SK-N-SH treated with all-trans-retinoic acid at 6 μM for 48 hours (cell line): ENCODE measurements at regions not wholly inside any gene's neighbourhood (a gene's known extent, or its start where the extent isn't known, plus 50 kb on each side); places are given as distances from the start of the nearest gene placed in this dataset.

Experiments
- ATAC-seq: fragments of 200-7000 bp; cut with Tn5 transposase; 3 replicates; pipeline ENCODE4 v1.9.1; 2020; ENCODE audit warnings: mild to moderate bottlenecking, moderate library complexity
- ARNTL ChIP-seq: fragments of 450-650 bp; formaldehyde crosslinking; IDR thresholded peaks from 2 replicates; pipeline ENCODE4 v1.5.0; 2020; ENCODE audit warnings: low read depth, mild to moderate bottlenecking, moderate library complexity, borderline replicate concordance
- CREB5 ChIP-seq: fragments of 250-450 bp; sonication (Bioruptor Pico); IDR thresholded peaks from 2 replicates; pipeline ENCODE4 v1.5.1; 2020; ENCODE audit warnings: low read depth, mild to moderate bottlenecking, moderate library complexity
- CSDC2 ChIP-seq: fragments of 250-450 bp; sonication (Bioruptor Pico); IDR thresholded peaks from 2 replicates; pipeline ENCODE4 v1.5.0; 2020; ENCODE audit warnings: mild to moderate bottlenecking, moderate library complexity
- CSRNP3 ChIP-seq: fragments of 250-450 bp; sonication (Bioruptor Pico); IDR thresholded peaks from 2 replicates; pipeline ENCODE4 v1.5.1; 2021; ENCODE audit warnings: mild to moderate bottlenecking, moderate library complexity
- ESRRG ChIP-seq: fragments of 250-450 bp; sonication (Bioruptor Pico); IDR thresholded peaks from 2 replicates; pipeline ENCODE4 v1.6.1; 2021; ENCODE audit warnings: mild to moderate bottlenecking
- GLIS3 ChIP-seq: fragments of 250-450 bp; sonication (Bioruptor Pico); IDR thresholded peaks from 2 replicates; pipeline ENCODE4 v1.5.0; 2020; ENCODE audit warnings: mild to moderate bottlenecking, moderate library complexity
- ISL1 ChIP-seq: fragments of 250-450 bp; sonication (Bioruptor Pico); IDR thresholded peaks from 2 replicates; pipeline ENCODE4 v2.1.2; 2022; ENCODE audit warnings: mild to moderate bottlenecking, moderate library complexity
- PATZ1 ChIP-seq: fragments of 250-450 bp; sonication (Bioruptor Pico); IDR thresholded peaks from 2 replicates; pipeline ENCODE4 v1.8.0; 2020; ENCODE audit warnings: mild to moderate bottlenecking, moderate library complexity, borderline replicate concordance
- POU6F1 ChIP-seq: fragments of 250-450 bp; sonication (Bioruptor Pico); IDR thresholded peaks from 2 replicates; pipeline ENCODE4 v1.8.0; 2021; ENCODE audit warnings: low read depth, mild to moderate bottlenecking, moderate library complexity, borderline replicate concordance
- RARB ChIP-seq: fragments of 250-450 bp; sonication (Bioruptor Pico); IDR thresholded peaks from 2 replicates; pipeline ENCODE4 v1.8.0; 2021; ENCODE audit warnings: mild to moderate bottlenecking, moderate library complexity
- SNAI2 ChIP-seq: fragments of 250-450 bp; sonication (Bioruptor Pico); IDR thresholded peaks from 2 replicates; pipeline ENCODE4 v1.5.0; 2020; ENCODE audit warnings: mild to moderate bottlenecking, moderate library complexity
- TCF4 ChIP-seq: fragments of 250-450 bp; sonication (Bioruptor Pico); IDR thresholded peaks from 2 replicates; pipeline ENCODE4 v1.8.0; 2021; ENCODE audit warnings: mild to moderate bottlenecking, moderate library complexity, borderline replicate concordance
- TOX ChIP-seq: fragments of 250-450 bp; sonication (Bioruptor Pico); IDR thresholded peaks from 2 replicates; pipeline ENCODE4 v1.8.0; 2021; ENCODE audit warnings: mild to moderate bottlenecking, moderate library complexity, borderline replicate concordance
- TSHZ2 ChIP-seq: fragments of 250-450 bp; sonication (Bioruptor Pico); IDR thresholded peaks from 2 replicates; pipeline ENCODE4 v1.5.0; 2020; ENCODE audit warnings: mild to moderate bottlenecking, moderate library complexity
- ZC3H10 ChIP-seq: fragments of 250-450 bp; sonication (Bioruptor Pico); IDR thresholded peaks from 2 replicates; pipeline ENCODE4 v1.5.1; 2021; ENCODE audit warnings: mild to moderate bottlenecking, moderate library complexity
- ZFP3 ChIP-seq: fragments of 250-450 bp; sonication (Bioruptor Pico); IDR thresholded peaks from 2 replicates; pipeline ENCODE4 v1.5.0; 2020; ENCODE audit warnings: mild to moderate bottlenecking, moderate library complexity
- ZFP30 ChIP-seq: fragments of 450-650 bp; formaldehyde crosslinking; IDR thresholded peaks from 2 replicates; pipeline ENCODE4 v1.5.0; 2022; ENCODE audit warnings: mild to moderate bottlenecking, moderate library complexity
- ZNF565 ChIP-seq: fragments of 450-650 bp; formaldehyde crosslinking; conservative IDR thresholded peaks from 2 replicates; pipeline ENCODE4 v1.5.0; 2020; ENCODE audit warnings: low read depth, mild to moderate bottlenecking, moderate library complexity
- ZNF70 ChIP-seq: fragments of 450-650 bp; formaldehyde crosslinking; IDR thresholded peaks from 2 replicates; pipeline ENCODE4 v1.5.0; 2020; ENCODE audit warnings: mild to moderate bottlenecking, moderate library complexity
- ZNF8 ChIP-seq: fragments of 450-650 bp; formaldehyde crosslinking; IDR thresholded peaks from 2 replicates; pipeline ENCODE4 v1.5.0; 2020; ENCODE audit warnings: mild to moderate bottlenecking, moderate library complexity

- TF ChIP-seq SNAI2 (CRISPR knock-in tag): no peak
- TF ChIP-seq ZNF70: no peak
- TF ChIP-seq POU6F1 (CRISPR knock-in tag): no peak
- no peak for TF ChIP-seq GLIS3
- no peak for TF ChIP-seq TCF4 (CRISPR knock-in tag)
- no peak for TF ChIP-seq ZFP3 (CRISPR knock-in tag)
- ATAC-seq: no peak
Observed at GRCh38 chr4:115357776-115358175, 244.4 kb upstream of the NDST4 start.

- no peak for TF ChIP-seq ZC3H10 (CRISPR knock-in tag)
- TF ChIP-seq ZNF70: no peak
- TF ChIP-seq RARB (CRISPR knock-in tag): no peak
- no peak for TF ChIP-seq ZFP30 (CRISPR knock-in tag)
- TF ChIP-seq ZNF565 (CRISPR knock-in tag): no peak
- TF ChIP-seq GLIS3: no peak
- TF ChIP-seq ISL1 (CRISPR knock-in tag): no peak
- no peak for TF ChIP-seq TSHZ2 (CRISPR knock-in tag)
- TF ChIP-seq CSRNP3: no peak
- no peak for TF ChIP-seq ZFP3 (CRISPR knock-in tag)
- TF ChIP-seq TOX (CRISPR knock-in tag): no peak
- TF ChIP-seq POU6F1 (CRISPR knock-in tag): no peak
- TF ChIP-seq ZNF8 (CRISPR knock-in tag): no peak
- TF ChIP-seq PATZ1 (CRISPR knock-in tag): no peak
- TF ChIP-seq CREB5 (CRISPR knock-in tag): no peak
- no peak for ATAC-seq
Observed at GRCh38 chr4:115356176-115356575, 242.8 kb upstream of the NDST4 start.

GRCh38 chr4:115355329-115355728, 241.9 kb upstream of the NDST4 start:
- no peak for ATAC-seq
- no peak for TF ChIP-seq CREB5 (CRISPR knock-in tag)
- TF ChIP-seq ZNF70: no peak
- no peak for TF ChIP-seq ZNF565 (CRISPR knock-in tag)
- no peak for TF ChIP-seq CSRNP3
- TF ChIP-seq POU6F1 (CRISPR knock-in tag): no peak
- no peak for TF ChIP-seq ARNTL
- no peak for TF ChIP-seq ZFP3 (CRISPR knock-in tag)
- no peak for TF ChIP-seq TOX (CRISPR knock-in tag)
- no peak for TF ChIP-seq TCF4 (CRISPR knock-in tag)
- no peak for TF ChIP-seq CSDC2 (CRISPR knock-in tag)
- no peak for TF ChIP-seq ZNF8 (CRISPR knock-in tag)
- no peak for TF ChIP-seq ESRRG
